ENCODE measurements at regions not wholly inside any gene's neighbourhood (a gene's known extent, or its start where the extent isn't known, plus 50 kb on each side); places are given as distances from the start of the nearest gene placed in this dataset.
"Not testable (repeated sequence)": the region's sequence is repeated elsewhere in the genome, so short reads cannot be mapped to it uniquely, and the experiment has no call there.

GRCh38 chr10:47166808-47167581 lies 133.0 kb upstream of the GDF10 start:
- DNase-seq (ENCODE audit: low spot score), result not testable (repeated sequence)

GRCh38 chr10:47167591-47167990 lies 132.4 kb upstream of the GDF10 start:
- no peak for DNase-seq (ENCODE audit: low spot score)

- DNase-seq (ENCODE audit: low spot score), result no peak
Measured at GRCh38 chr10:47169581-47169980, 130.4 kb upstream of the GDF10 start.

GRCh38 chr10:47173929-47174442 lies 126.0 kb upstream of the GDF10 start:
- no peak for DNase-seq (ENCODE audit: low spot score)

GRCh38 chr10:47175181-47176123 lies 124.5 kb upstream of the GDF10 start:
- DNase-seq (ENCODE audit: low spot score), result no peak

- DNase-seq (ENCODE audit: low spot score), result no peak
Measured at GRCh38 chr10:47176206-47176902, 123.6 kb upstream of the GDF10 start.

GRCh38 chr10:47176903-47177868 lies 122.8 kb upstream of the GDF10 start:
- DNase-seq (ENCODE audit: low spot score), result no peak

GRCh38 chr10:47178537-47179290 lies 121.3 kb upstream of the GDF10 start:
- no peak for DNase-seq (ENCODE audit: low spot score)

- DNase-seq (ENCODE audit: low spot score), result no peak
Measured at GRCh38 chr10:47179291-47179647, 120.7 kb upstream of the GDF10 start.

GRCh38 chr10:47181052-47181849 lies 118.7 kb upstream of the GDF10 start:
- no peak for DNase-seq (ENCODE audit: low spot score)

GRCh38 chr10:47182934-47183703 lies 116.9 kb upstream of the GDF10 start:
- DNase-seq (ENCODE audit: low spot score), result no peak

GRCh38 chr10:47183704-47184041 lies 116.3 kb upstream of the GDF10 start:
- no peak for DNase-seq (ENCODE audit: low spot score)

GRCh38 chr10:47184273-47184672 lies 115.7 kb upstream of the GDF10 start:
- no peak for DNase-seq (ENCODE audit: low spot score)

GRCh38 chr10:47184724-47185330 lies 115.2 kb upstream of the GDF10 start:
- no peak for DNase-seq (ENCODE audit: low spot score)

GRCh38 chr10:47186941-47187340 lies 113.1 kb upstream of the GDF10 start:
- no peak for DNase-seq (ENCODE audit: low spot score)

- no peak for DNase-seq (ENCODE audit: low spot score)
Measured at GRCh38 chr10:47187592-47187991, 112.4 kb upstream of the GDF10 start.

GRCh38 chr10:47188156-47188555 lies 111.8 kb upstream of the GDF10 start:
- no peak for DNase-seq (ENCODE audit: low spot score)

- no peak for DNase-seq (ENCODE audit: low spot score)
Measured at GRCh38 chr10:47189802-47190201, 110.2 kb upstream of the GDF10 start.

Measured in CD4-positive, alpha-beta T cell treated with Interleukin-6 at 100 ng/mL for 8 hours (primary cell).